NK-92 (cell line): ENCODE measurements at regions not wholly inside any gene's neighbourhood (a gene's known extent, or its start where the extent isn't known, plus 50 kb on each side); places are given as distances from the start of the nearest gene placed in this dataset.

ENCODE experiments used
- DNase-seq: peaks from one replicate; lab custom pipeline; 2025; ENCODE audit not compliant: unreplicated experiment; lab: John Stamatoyannopoulos, UW

- no peak for DNase-seq
Observed at GRCh38 chr5:1669276-1670155, 130.1 kb downstream of the MRPL36 start.

- DNase-seq, result no peak
Observed at GRCh38 chr5:1668141-1668721, 131.4 kb downstream of the MRPL36 start.

GRCh38 chr5:1667648-1668140 is 131.9 kb downstream of the MRPL36 start:
- DNase-seq, result no peak

- no peak for DNase-seq
Observed at GRCh38 chr5:1666812-1667588, 132.6 kb downstream of the MRPL36 start.

GRCh38 chr5:1666221-1666620 is 133.4 kb downstream of the MRPL36 start:
- DNase-seq, result no peak

GRCh38 chr5:1665803-1666202 is 133.8 kb downstream of the MRPL36 start:
- no peak for DNase-seq

- no peak for DNase-seq
Observed at GRCh38 chr5:1665231-1665630, 134.4 kb downstream of the MRPL36 start.

- no peak for DNase-seq
Observed at GRCh38 chr5:1663186-1663585, 136.5 kb downstream of the MRPL36 start.

GRCh38 chr5:1662559-1663085 is 137.0 kb downstream of the MRPL36 start:
- no peak for DNase-seq

- DNase-seq, result no peak
Observed at GRCh38 chr5:1661831-1662558, 137.6 kb downstream of the MRPL36 start.

GRCh38 chr5:1661311-1661710 is 137.6 kb upstream of the LPCAT1 start:
- DNase-seq, result no peak

GRCh38 chr5:1660511-1660910 is 136.8 kb upstream of the LPCAT1 start:
- no peak for DNase-seq

- no peak for DNase-seq
Observed at GRCh38 chr5:1660001-1660400, 136.2 kb upstream of the LPCAT1 start.

GRCh38 chr5:1659100-1659981 is 135.6 kb upstream of the LPCAT1 start:
- no peak for DNase-seq

GRCh38 chr5:1658665-1659064 is 134.9 kb upstream of the LPCAT1 start:
- no peak for DNase-seq

- no peak for DNase-seq
Observed at GRCh38 chr5:1657161-1657741, 133.5 kb upstream of the LPCAT1 start.

GRCh38 chr5:1656271-1656975 is 132.7 kb upstream of the LPCAT1 start:
- no peak for DNase-seq

- DNase-seq, result no peak
Observed at GRCh38 chr5:1655496-1656270, 131.9 kb upstream of the LPCAT1 start.
